RKO (cell line): ENCODE measurements at regions not wholly inside any gene's neighbourhood (a gene's known extent, or its start where the extent isn't known, plus 50 kb on each side); places are given as distances from the start of the nearest gene placed in this dataset.

Experiments
- DNase-seq: peaks from one replicate; pipeline ENCODE4 v3.0.0-alpha.2; 2016; ENCODE audit warnings: low spot score

- no peak for DNase-seq
These were observed 52.6 kb upstream of the RXRA start for GRCh38 chr9:134273647-134274046.

DNA sequence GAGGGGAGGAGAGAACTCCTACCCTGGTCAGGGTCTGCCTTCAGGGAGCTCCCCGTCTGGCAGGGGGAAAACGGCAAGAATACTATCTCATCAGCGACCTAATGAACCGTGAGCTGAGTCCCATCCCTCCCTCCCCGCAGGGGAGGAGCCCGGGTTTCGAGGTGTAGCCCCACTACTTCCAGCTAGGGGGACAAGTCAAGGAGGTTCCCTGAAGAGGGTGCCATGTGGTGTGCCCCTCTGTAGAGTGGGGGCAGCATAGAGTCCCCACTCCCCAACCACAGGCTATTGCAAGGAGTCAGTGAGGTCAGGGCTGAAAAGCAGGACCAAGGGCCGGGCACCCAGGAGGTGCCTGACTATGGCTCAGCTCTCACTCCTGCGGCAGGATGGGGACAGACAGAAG is 50.9 kb upstream of the RXRA start:
- peak; percentile 58 for DNase-seq

DNA sequence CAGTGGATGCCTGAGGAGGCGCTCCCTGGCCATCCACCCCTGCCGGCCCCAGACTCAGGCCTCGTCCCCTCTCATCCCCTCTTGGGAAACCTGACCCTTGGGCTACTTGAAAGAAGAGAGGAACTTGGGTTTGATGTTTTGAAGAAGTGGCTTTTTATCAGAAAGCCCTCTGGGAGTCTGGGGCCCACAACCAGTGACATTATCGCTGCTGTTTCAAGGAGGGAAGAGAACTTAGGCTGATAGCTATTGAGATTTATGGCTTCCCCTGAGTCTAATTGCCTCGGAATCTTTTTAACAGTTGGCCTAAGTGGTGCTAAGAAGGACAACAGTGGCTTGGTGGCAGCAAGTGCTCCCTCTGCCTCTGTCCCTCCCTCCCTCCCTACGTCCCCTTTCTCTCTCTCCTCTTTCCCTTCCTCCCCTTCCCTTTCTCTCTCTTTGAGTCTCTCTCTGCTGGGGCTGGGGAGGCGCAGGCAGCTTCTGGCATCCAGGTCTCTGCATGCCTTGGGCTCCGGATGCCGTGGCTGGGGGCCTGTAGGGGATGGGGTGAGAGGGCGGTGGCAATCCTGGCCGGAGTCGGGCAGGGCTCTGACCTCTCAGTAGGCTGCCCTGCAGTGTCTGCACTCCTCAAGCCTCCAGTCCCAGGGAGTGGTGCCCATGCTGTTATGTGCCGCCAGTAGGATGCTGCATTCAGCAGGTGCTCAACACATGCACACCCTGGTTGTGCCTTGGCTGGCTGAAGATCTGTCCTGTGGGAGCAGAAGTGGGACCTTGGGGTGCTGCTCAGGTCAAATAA is 49.6 kb upstream of the RXRA start:
- no peak for DNase-seq
